Endothelial cell of umbilical vein (primary cell): ENCODE measurements at regions not wholly inside any gene's neighbourhood (a gene's known extent, or its start where the extent isn't known, plus 50 kb on each side); places are given as distances from the start of the nearest gene placed in this dataset.

ENCODE experiments used
- BruUV-seq: library from RNA; stranded (reverse); fragments of 400-500 nt; replicated peaks from 2 replicates; lab custom pipeline; 2021; lab: Mats Ljungman, UMichigan
- CTCF ChIA-PET: fragments of 300-600, 350-600 bp; sonication (Branson Sonifier 250); formaldehyde crosslinking; loops from one replicate; lab custom pipeline; 2021; ENCODE audit warnings: antibody characterized with exemption, inconsistent platforms; lab: Charles Lee
- POLR2A ChIA-PET: fragments of 300-600, 350-600 bp; sonication (Branson Sonifier 250); formaldehyde crosslinking; loops from one replicate; lab custom pipeline; 2021; ENCODE audit warnings: antibody characterized with exemption, inconsistent platforms; lab: Charles Lee
- DNase-seq: peaks from one replicate; pipeline ENCODE4 v3.0.0-alpha.2; 2011; ENCODE audit warnings: low read depth, low spot score
- FAIRE-seq: peaks from 2 replicates; lab custom pipeline; 2011; peaks lifted over from hg19 to GRCh38; lab: Jason Lieb, UNC
- H2AFZ ChIP-seq: 2 replicates; pipeline ENCODE4 v1.6.0; 2012; ENCODE audit warnings: low read depth, low read length, control low read depth, inconsistent platforms
- H3K27ac ChIP-seq: 2 replicates; pipeline ENCODE4 v1.5.1; 2011; ENCODE audit warnings: low read depth, mild to moderate bottlenecking, control low read depth, low read length, moderate library complexity; ENCODE audit not compliant: insufficient read depth
- H3K27me3 ChIP-seq, 2 experiments: 2 replicates each; pipeline versions ENCODE4 v1.6.0 to v1.6.1; 2011; ENCODE audit warnings: low read length in 2 of 2, mixed read lengths in 1 of 2; ENCODE audit not compliant: control insufficient read depth in 2 of 2, insufficient read depth in 2 of 2
- H3K36me3 ChIP-seq, 2 experiments: 2 replicates in 1 of 2; 3 replicates in 1 of 2; pipeline ENCODE4 v1.5.1; 2011; ENCODE audit warnings: low read length in 2 of 2, mild to moderate bottlenecking in 1 of 2, moderate library complexity in 1 of 2; ENCODE audit not compliant: control insufficient read depth in 2 of 2, insufficient read depth in 2 of 2; ENCODE audit errors: extremely low read depth in 1 of 2
- H3K4me1 ChIP-seq: 3 replicates; pipeline ENCODE4 v1.5.1; 2011; ENCODE audit warnings: mild to moderate bottlenecking, low read length; ENCODE audit not compliant: control insufficient read depth, insufficient read depth; ENCODE audit errors: extremely low read depth
- H3K4me2 ChIP-seq: 2 replicates; pipeline ENCODE4 v1.6.1; 2011; ENCODE audit warnings: low read length, control low read depth, mixed read lengths; ENCODE audit not compliant: insufficient read depth
- H3K4me3 ChIP-seq, 3 experiments: fragments of 200-600 bp in 1 of 3; sonication (generic), shearing (Covaris generic) in 1 of 3; replicated peaks in 1 of 3; 2 replicates each; pipeline ENCODE4 v1.5.1; 2011 to 2016; ENCODE audit warnings: control low read depth in 3 of 3, low read length in 3 of 3, mild to moderate bottlenecking in 2 of 3, inconsistent platforms in 1 of 3, low read depth in 1 of 3, moderate library complexity in 1 of 3; ENCODE audit not compliant: insufficient read depth in 1 of 3
- H3K79me2 ChIP-seq: 2 replicates; pipeline ENCODE4 v1.6.0; 2012; ENCODE audit warnings: low read length, inconsistent platforms; ENCODE audit not compliant: control insufficient read depth, insufficient read depth
- H3K9ac ChIP-seq: replicated peaks from 2 replicates; pipeline ENCODE3; 2011; ENCODE audit warnings: low read length, control low read depth; ENCODE audit not compliant: insufficient read depth; ENCODE audit errors: extremely low read depth
- H3K9me1 ChIP-seq: replicated peaks from 3 replicates; pipeline ENCODE4 v1.6.0; 2011; ENCODE audit warnings: mild to moderate bottlenecking, low read length; ENCODE audit not compliant: control insufficient read depth, insufficient read depth; ENCODE audit errors: extremely low read depth
- H3K9me3 ChIP-seq: replicated peaks from 2 replicates; pipeline ENCODE4 v1.5.1; 2012; ENCODE audit warnings: low read length, inconsistent platforms; ENCODE audit not compliant: control insufficient read depth, insufficient read depth
- H4K20me1 ChIP-seq: replicated peaks from 2 replicates; pipeline ENCODE3; 2011; ENCODE audit warnings: mild to moderate bottlenecking, low read length; ENCODE audit not compliant: control insufficient read depth, insufficient read depth; ENCODE audit errors: extremely low read depth
- EZH2 ChIP-seq: IDR thresholded peaks from 2 replicates; pipeline ENCODE4 v1.6.1; 2012; ENCODE audit warnings: borderline replicate concordance, low read depth, mild to moderate bottlenecking, moderate library complexity, low read length, inconsistent platforms; ENCODE audit not compliant: severe bottlenecking
- FOS ChIP-seq: IDR thresholded peaks from 2 replicates; pipeline ENCODE4 v1.6.1; 2011; ENCODE audit warnings: mild to moderate bottlenecking, low read length, moderate library complexity, borderline replicate concordance; ENCODE audit not compliant: insufficient read depth
- GATA2 ChIP-seq: IDR thresholded peaks from 2 replicates; pipeline ENCODE4 v1.7.0; 2011; ENCODE audit warnings: low read depth, mild to moderate bottlenecking, moderate library complexity, mixed read lengths, low read length; ENCODE audit not compliant: insufficient read length, insufficient read depth
- JUN ChIP-seq: IDR thresholded peaks from 2 replicates; pipeline ENCODE4 v1.6.1; 2011; ENCODE audit warnings: borderline replicate concordance, low read depth; ENCODE audit not compliant: insufficient read length, insufficient read depth
- MYC ChIP-seq: IDR thresholded peaks from one replicate; pipeline ENCODE4 v1.6.1; 2011; ENCODE audit warnings: mild to moderate bottlenecking, low read depth, low read length
- POLR2A ChIP-seq: IDR thresholded peaks from 2 replicates; pipeline ENCODE4 v1.6.1; 2012; ENCODE audit warnings: low read depth, mild to moderate bottlenecking, control low read depth, low read length
- POLR2AphosphoS5 ChIP-seq: IDR thresholded peaks from 2 replicates; pipeline ENCODE4 v1.6.1; 2012; ENCODE audit warnings: low read depth, mild to moderate bottlenecking, control low read depth, low read length, moderate library complexity; ENCODE audit not compliant: insufficient read depth
- dilution Hi-C: fragments of 300-500 bp; cut with MboI; formaldehyde crosslinking; loops from one replicate; pipeline ENCODE4 v1.15.0; 2019; ENCODE audit warnings: low sequenced_read_pairs; ENCODE audit not compliant: extremely low pct_ligation_motif_present
- intact Hi-C: fragments of 100-400 bp; cut with micrococcal nuclease; formaldehyde crosslinking; loops from one replicate; pipeline ENCODE4 v1.10.0; 2022
- TF ChIP-seq, protein P1 (sequence below), 2 donors: IDR thresholded peaks; 1 replicate in 1 of 2; 2 replicates in 1 of 2; pipeline ENCODE4 v1.5.1; 2011; ENCODE audit warnings: low read length in 2 of 2, mild to moderate bottlenecking in 2 of 2, moderate library complexity in 2 of 2, control low read depth in 1 of 2, inconsistent platforms in 1 of 2, low read depth in 1 of 2; ENCODE audit not compliant: insufficient read depth in 1 of 2; ENCODE audit errors: extremely low read depth in 1 of 2
- TF ChIP-seq, protein P2 (sequence below): IDR thresholded peaks from 2 replicates; pipeline ENCODE4 v1.6.1; 2011; ENCODE audit not compliant: insufficient read depth, insufficient read length

DNA sequence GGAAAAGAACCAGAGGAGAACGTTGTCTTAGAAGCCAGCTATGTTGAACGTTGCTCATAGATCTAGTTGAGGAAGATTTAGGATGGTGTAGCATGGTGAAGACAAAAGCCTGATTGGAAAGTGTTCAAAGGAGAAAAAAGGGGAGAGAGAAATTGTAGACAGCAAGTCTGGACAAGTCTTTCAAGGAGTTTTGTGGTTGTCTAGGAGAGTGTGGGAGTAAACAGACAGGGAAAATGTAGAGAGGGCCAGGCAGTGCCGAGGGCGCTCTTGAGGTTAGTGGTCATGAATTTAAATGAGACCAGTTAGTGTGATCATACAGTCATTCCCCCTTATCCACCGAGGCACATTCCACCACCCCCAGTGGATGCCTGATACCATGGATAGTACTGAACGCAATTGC lies 167.5 kb upstream of the IL12A start:
- TF ChIP-seq FOS: no peak
- TF ChIP-seq, protein P1, sequence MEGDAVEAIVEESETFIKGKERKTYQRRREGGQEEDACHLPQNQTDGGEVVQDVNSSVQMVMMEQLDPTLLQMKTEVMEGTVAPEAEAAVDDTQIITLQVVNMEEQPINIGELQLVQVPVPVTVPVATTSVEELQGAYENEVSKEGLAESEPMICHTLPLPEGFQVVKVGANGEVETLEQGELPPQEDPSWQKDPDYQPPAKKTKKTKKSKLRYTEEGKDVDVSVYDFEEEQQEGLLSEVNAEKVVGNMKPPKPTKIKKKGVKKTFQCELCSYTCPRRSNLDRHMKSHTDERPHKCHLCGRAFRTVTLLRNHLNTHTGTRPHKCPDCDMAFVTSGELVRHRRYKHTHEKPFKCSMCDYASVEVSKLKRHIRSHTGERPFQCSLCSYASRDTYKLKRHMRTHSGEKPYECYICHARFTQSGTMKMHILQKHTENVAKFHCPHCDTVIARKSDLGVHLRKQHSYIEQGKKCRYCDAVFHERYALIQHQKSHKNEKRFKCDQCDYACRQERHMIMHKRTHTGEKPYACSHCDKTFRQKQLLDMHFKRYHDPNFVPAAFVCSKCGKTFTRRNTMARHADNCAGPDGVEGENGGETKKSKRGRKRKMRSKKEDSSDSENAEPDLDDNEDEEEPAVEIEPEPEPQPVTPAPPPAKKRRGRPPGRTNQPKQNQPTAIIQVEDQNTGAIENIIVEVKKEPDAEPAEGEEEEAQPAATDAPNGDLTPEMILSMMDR (IDR thresholded peaks at IDR 0.05; ENCODE audit: extremely low read depth in 1 of 2, insufficient read depth in 1 of 2, low read depth in 1 of 2, low read length in 2 of 2): no peak
- TF ChIP-seq JUN: no peak
- TF ChIP-seq, protein P2, sequence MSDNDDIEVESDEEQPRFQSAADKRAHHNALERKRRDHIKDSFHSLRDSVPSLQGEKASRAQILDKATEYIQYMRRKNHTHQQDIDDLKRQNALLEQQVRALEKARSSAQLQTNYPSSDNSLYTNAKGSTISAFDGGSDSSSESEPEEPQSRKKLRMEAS: no peak
- TF ChIP-seq POLR2AphosphoS5: no peak
- TF ChIP-seq MYC: no peak
- no peak for TF ChIP-seq POLR2A
- TF ChIP-seq GATA2: no peak
- no peak for TF ChIP-seq EZH2
- ChIA-PET CTCF (no interaction called here), POLR2A (no interaction called here)
- Histone ChIP-seq H3K27me3 (no peaks in the 10 kb centered on the region), H3K79me2 (peaks cover 70% of the 10 kb centered on the region), H3K9me3 (no peaks in the 10 kb centered on the region), H3K4me2 (no peak overlapping the region), H3K36me3 (peaks cover 0 to 2% of the 10 kb centered on the region in 2 experiments), H3K9ac (no peak overlapping the region), H3K4me1 (peaks cover 17% of the 10 kb centered on the region), H2AFZ (no peak overlapping the region), H3K9me1 (no peaks in the 10 kb centered on the region), H3K27ac (no peak overlapping the region), H3K4me3 (no peak overlapping the region), H4K20me1 (no peaks in the 10 kb centered on the region)
- FAIRE-seq: no peak
- intact Hi-C loops (no loop called here), dilution Hi-C loops (no loop called here)
- BruUV-seq: no TSS peak
- DNase-seq: no peak
